SU-DHL-6 (cell line): ENCODE measurements at regions not wholly inside any gene's neighbourhood (a gene's known extent, or its start where the extent isn't known, plus 50 kb on each side); places are given as distances from the start of the nearest gene placed in this dataset.

Experiments used
- CTCF ChIP-seq: fragments of 200-600 bp; sonication (generic); IDR thresholded peaks from one replicate; pipeline ENCODE4 v1.5.1; 2017; ENCODE audit warnings: antibody characterized with exemption, mild to moderate bottlenecking, low read length, moderate library complexity; ENCODE audit not compliant: insufficient read depth, poor library complexity, severe bottlenecking
- EZH2phosphoT487 ChIP-seq: fragments of 200-600 bp; sonication (generic), shearing (Covaris generic); conservative IDR thresholded peaks from 2 replicates; pipeline ENCODE4 v1.6.1; 2018; ENCODE audit warnings: mild to moderate bottlenecking, antibody characterized with exemption, low read length, moderate library complexity, mixed read lengths

- TF ChIP-seq EZH2phosphoT487: no peak
- TF ChIP-seq CTCF: no peak
Observed at GRCh38 chr7:96495751-96496216, 173.9 kb upstream of the SLC25A13 start.
